IMR-90 (cell line): ENCODE measurements at regions not wholly inside any gene's neighbourhood (a gene's known extent, or its start where the extent isn't known, plus 50 kb on each side); places are given as distances from the start of the nearest gene placed in this dataset.

Source experiments
- ATAC-seq: fragments of 200-7000 bp; cut with Tn5 transposase; 2 replicates; pipeline ENCODE4 v1.9.1; 2020; ENCODE audit warnings: low read depth, mild to moderate bottlenecking, moderate library complexity
- BruUV-seq: library from RNA; stranded (reverse); fragments of 400-500 nt; replicated peaks from 2 replicates; lab custom pipeline; 2021; lab: Mats Ljungman, UMichigan
- CTCF ChIA-PET: fragments of 300-600 bp; formaldehyde crosslinking; extraction: SDS; loops from one replicate; lab custom pipeline; 2021; ENCODE audit warnings: antibody characterized with exemption; lab: Yijun Ruan, JAX
- POLR2A ChIA-PET: fragments of 300-600 bp; sonication (Branson Sonifier 250); formaldehyde crosslinking; loops from one replicate; lab custom pipeline; 2022; ENCODE audit warnings: antibody characterized with exemption; ENCODE audit not compliant: unreplicated experiment; lab: Charles Lee
- DNase-seq: peaks from one replicate; pipeline ENCODE4 v3.0.0; 2013
- H2AFZ ChIP-seq: replicated peaks from 2 replicates; pipeline ENCODE3; 2013; ENCODE audit warnings: low read length, mild to moderate bottlenecking; ENCODE audit not compliant: poor library complexity
- H2AK5ac ChIP-seq: 2 replicates; pipeline ENCODE4 v1.6.1; 2013; ENCODE audit warnings: low read depth, low read length, inconsistent platforms
- H2AK9ac ChIP-seq: replicated peaks from 2 replicates; pipeline ENCODE3; 2013; ENCODE audit warnings: mild to moderate bottlenecking, low read depth, low read length, moderate library complexity; ENCODE audit not compliant: poor library complexity
- H2BK120ac ChIP-seq: 2 replicates; pipeline ENCODE4 v1.6.1; 2013; ENCODE audit warnings: low read depth, low read length, inconsistent platforms
- H2BK15ac ChIP-seq: 3 replicates; pipeline ENCODE4 v1.6.1; 2013; ENCODE audit warnings: low read depth, low read length, inconsistent platforms
- H2BK20ac ChIP-seq: 2 replicates; pipeline ENCODE4 v1.6.1; 2013; ENCODE audit warnings: low read depth, mild to moderate bottlenecking, inconsistent platforms, low read length, moderate library complexity
- H2BK5ac ChIP-seq: 2 replicates; pipeline ENCODE4 v1.6.1; 2013; ENCODE audit warnings: mild to moderate bottlenecking, low read depth, low read length, inconsistent platforms; ENCODE audit not compliant: poor library complexity, severe bottlenecking
- H3K14ac ChIP-seq: replicated peaks from 2 replicates; pipeline ENCODE4 v1.6.1; 2013; ENCODE audit warnings: low read depth, low read length, inconsistent platforms
- H3K18ac ChIP-seq: 2 replicates; pipeline ENCODE4 v1.6.1; 2013; ENCODE audit warnings: low read depth, low read length, control low read depth
- H3K23ac ChIP-seq: 2 replicates; pipeline ENCODE4 v1.6.1; 2013; ENCODE audit warnings: low read depth, low read length, inconsistent platforms
- H3K27ac ChIP-seq: 2 replicates; pipeline ENCODE4 v1.5.1; 2013; ENCODE audit warnings: mild to moderate bottlenecking, control low read depth, low read length; ENCODE audit not compliant: insufficient read depth
- H3K27me3 ChIP-seq: 2 replicates; pipeline ENCODE4 v1.6.1; 2013; ENCODE audit warnings: low read length; ENCODE audit not compliant: control insufficient read depth, insufficient read depth
- H3K36me3 ChIP-seq: 2 replicates; pipeline ENCODE4 v1.6.1; 2013; ENCODE audit warnings: low read length, mixed read lengths; ENCODE audit not compliant: control insufficient read depth, insufficient read depth
- H3K4ac ChIP-seq: 2 replicates; pipeline ENCODE4 v1.6.1; 2013; ENCODE audit warnings: low read depth, low read length, inconsistent platforms
- H3K4me1 ChIP-seq: 2 replicates; pipeline ENCODE4 v1.6.1; 2013; ENCODE audit warnings: low read length, mixed read lengths; ENCODE audit not compliant: control insufficient read depth, insufficient read depth
- H3K4me2 ChIP-seq: 2 replicates; pipeline ENCODE4 v1.6.1; 2013; ENCODE audit warnings: low read depth, mild to moderate bottlenecking, control low read depth, low read length, moderate library complexity
- H3K4me3 ChIP-seq: 2 replicates; pipeline ENCODE4 v1.5.1; 2013; ENCODE audit warnings: low read depth, mild to moderate bottlenecking, control low read depth, low read length, moderate library complexity; ENCODE audit not compliant: insufficient read depth
- H3K56ac ChIP-seq: 2 replicates; pipeline ENCODE4 v1.6.1; 2013; ENCODE audit warnings: low read length, inconsistent platforms; ENCODE audit not compliant: insufficient read depth; ENCODE audit errors: extremely low read depth
- H3K79me1 ChIP-seq, 2 experiments: 2 replicates each; pipeline ENCODE4 v1.6.1; 2013; ENCODE audit warnings: low read length in 2 of 2, inconsistent platforms in 1 of 2, low read depth in 1 of 2
- H3K9ac ChIP-seq: 2 replicates; pipeline ENCODE4 v1.6.1; 2013; ENCODE audit warnings: low read depth, low read length, control low read depth
- H3K9me1 ChIP-seq: 2 replicates; pipeline ENCODE4 v1.6.1; 2013; ENCODE audit warnings: low read length, inconsistent platforms; ENCODE audit not compliant: insufficient read depth
- H3K9me3 ChIP-seq: 2 replicates; pipeline ENCODE4 v1.6.1; 2013; ENCODE audit warnings: low read length; ENCODE audit not compliant: control insufficient read depth, insufficient read depth
- H4K20me1 ChIP-seq: 2 replicates; pipeline ENCODE4 v1.6.1; 2013; ENCODE audit warnings: low read length, inconsistent platforms; ENCODE audit not compliant: insufficient read depth
- H4K5ac ChIP-seq: 2 replicates; pipeline ENCODE4 v1.6.1; 2013; ENCODE audit warnings: mild to moderate bottlenecking, low read depth, low read length, control low read depth
- H4K8ac ChIP-seq, 2 experiments: 2 replicates each; pipeline ENCODE4 v1.6.1; 2013; ENCODE audit warnings: low read depth in 2 of 2, low read length in 2 of 2, control low read depth in 1 of 2, inconsistent platforms in 1 of 2
- H4K91ac ChIP-seq: 2 replicates; pipeline ENCODE4 v1.6.1; 2013; ENCODE audit warnings: low read depth, low read length, inconsistent platforms; ENCODE audit not compliant: insufficient read depth
- CEBPB ChIP-seq: IDR thresholded peaks from 2 replicates; pipeline ENCODE4 v1.6.1; 2012; ENCODE audit warnings: low read depth, low read length, improper control_type of control experiment
- MAZ ChIP-seq: IDR thresholded peaks from 2 replicates; pipeline ENCODE4 v1.6.1; 2012; ENCODE audit warnings: low read depth, mild to moderate bottlenecking, low read length, improper control_type of control experiment, moderate library complexity, borderline replicate concordance
- RAD21 ChIP-seq: IDR thresholded peaks from 2 replicates; pipeline ENCODE4 v1.6.1; 2012; ENCODE audit warnings: low read length, improper control_type of control experiment
- WGBS, 2 experiments: methylation state at CpG; one replicate each; pipeline versions ENCODE4 v1.1.5 to v1.1.7; 2013; ENCODE audit warnings: missing lambda C conversion rate in 2 of 2; ENCODE audit not compliant: insufficient read length in 1 of 2; ENCODE audit errors: extremely low coverage in 2 of 2; 5-methylcytosine and 5-hydroxymethylcytosine counted together
- dilution Hi-C: fragments of 300-500 bp; cut with HindIII; formaldehyde crosslinking; loops from one replicate; pipeline ENCODE4 v1.14.3; 2018; ENCODE audit warnings: low sequenced_read_pairs; ENCODE audit not compliant: unreplicated experiment
- in situ Hi-C: fragments of 300-500 bp; cut with MboI; formaldehyde crosslinking; loops from 3 replicates; pipeline ENCODE4 v1.14.3; 2019; ENCODE audit warnings: low sequenced_read_pairs, inconsistent platforms, mixed read lengths
- intact Hi-C: fragments of 100-400 bp; cut with micrococcal nuclease; formaldehyde crosslinking; loops from 2 replicates; pipeline ENCODE4 v1.10.0; 2022
- TF ChIP-seq, protein P1 (sequence below): fragments of 150-350 bp; IDR thresholded peaks from 2 replicates; pipeline ENCODE4 v1.6.1; 2016; ENCODE audit warnings: low read depth, mild to moderate bottlenecking, low read length, moderate library complexity, borderline replicate concordance
- TF ChIP-seq, protein P2 (sequence below): fragments of 150-350 bp; IDR thresholded peaks from 2 replicates; pipeline ENCODE4 v1.6.1; 2017; ENCODE audit warnings: mild to moderate bottlenecking, antibody characterized with exemption, low read length, low read depth

DNA sequence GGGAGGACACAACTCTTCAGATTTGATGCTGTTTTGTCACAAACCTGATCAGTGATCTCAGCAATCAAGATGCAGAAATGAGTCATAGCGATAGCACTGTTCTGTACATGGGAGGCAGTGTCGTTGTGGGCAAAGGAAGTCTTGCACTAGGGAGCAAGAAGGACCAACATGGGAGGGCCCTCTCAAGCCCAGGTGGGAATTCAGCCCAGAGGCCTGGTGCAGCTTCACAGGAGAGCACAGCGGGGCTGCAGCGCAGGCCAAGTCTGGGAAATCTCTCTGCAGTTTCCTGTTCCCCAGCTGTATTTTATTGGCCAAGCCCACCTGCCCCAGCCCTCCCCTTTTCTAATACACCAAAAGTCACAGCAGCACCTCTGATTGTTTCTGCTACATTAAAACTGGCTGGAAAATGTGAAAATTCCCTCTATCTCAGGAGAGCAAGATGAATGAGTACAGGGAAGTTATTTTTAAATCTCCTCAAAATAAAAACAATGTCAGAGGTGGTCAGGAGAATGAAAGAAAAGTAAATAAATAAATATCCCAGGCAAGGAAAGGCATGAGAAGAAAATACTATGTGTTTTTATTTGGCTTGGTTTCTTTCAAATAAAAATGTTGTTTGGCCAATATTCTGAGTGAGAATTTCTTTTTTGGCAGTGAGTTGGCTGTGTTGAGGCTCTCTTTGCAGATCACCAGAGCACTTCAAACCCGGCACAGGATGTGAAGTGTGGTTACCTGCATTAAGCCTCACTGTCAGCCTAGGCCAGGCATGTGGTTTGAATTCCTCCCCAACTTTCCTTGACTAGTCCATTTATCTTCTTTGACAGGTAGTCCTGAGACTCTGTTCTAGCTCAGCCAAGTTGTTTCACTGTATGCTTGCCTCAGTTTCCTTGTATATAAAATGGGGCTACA is 422.1 kb downstream of the PLPP3 start:
- H3K4me3 ChIP-seq, result no peak overlapping the region
- no peak overlapping the region for H3K14ac ChIP-seq
- H2BK20ac ChIP-seq, result no peak overlapping the region
- no peak overlapping the region for H2BK5ac ChIP-seq
- no peaks in the 10 kb centered on the region for H4K20me1 ChIP-seq
- no peaks in the 10 kb centered on the region; the same call in 1 of the 2 replicates for H3K4me1 ChIP-seq
- H3K9me3 ChIP-seq, result no peaks in the 10 kb centered on the region
- in situ Hi-C loops (no loop called here), dilution Hi-C loops (no loop called here), intact Hi-C loops (no loop called here)
- H3K79me1 ChIP-seq, result no peaks in the 10 kb centered on the region
- H2AK9ac ChIP-seq, result no peak overlapping the region
- no peak for DNase-seq
- no peak for ATAC-seq
- POLR2A ChIA-PET, result no interaction called here
- H3K9me1 ChIP-seq, result no peaks in the 10 kb centered on the region
- no peak overlapping the region for H3K9ac ChIP-seq
- H3K56ac ChIP-seq, result no peak overlapping the region
- no peak overlapping the region for H3K27ac ChIP-seq
- no peak overlapping the region for H2BK15ac ChIP-seq
- H4K91ac ChIP-seq, result no peak overlapping the region
- H2BK120ac ChIP-seq, result no peak overlapping the region
- BruUV-seq, result no TSS peak
- H3K27me3 ChIP-seq, result no peaks in the 10 kb centered on the region
- H3K23ac ChIP-seq, result no peak overlapping the region
- CTCF ChIA-PET, result no interaction called here
- H3K18ac ChIP-seq, result no peak overlapping the region
- no peak overlapping the region for H2AFZ ChIP-seq
- TF ChIP-seq CEBPB (no peak), RAD21 (no peak), MAZ (no peak)
- TF ChIP-seq, protein P1, sequence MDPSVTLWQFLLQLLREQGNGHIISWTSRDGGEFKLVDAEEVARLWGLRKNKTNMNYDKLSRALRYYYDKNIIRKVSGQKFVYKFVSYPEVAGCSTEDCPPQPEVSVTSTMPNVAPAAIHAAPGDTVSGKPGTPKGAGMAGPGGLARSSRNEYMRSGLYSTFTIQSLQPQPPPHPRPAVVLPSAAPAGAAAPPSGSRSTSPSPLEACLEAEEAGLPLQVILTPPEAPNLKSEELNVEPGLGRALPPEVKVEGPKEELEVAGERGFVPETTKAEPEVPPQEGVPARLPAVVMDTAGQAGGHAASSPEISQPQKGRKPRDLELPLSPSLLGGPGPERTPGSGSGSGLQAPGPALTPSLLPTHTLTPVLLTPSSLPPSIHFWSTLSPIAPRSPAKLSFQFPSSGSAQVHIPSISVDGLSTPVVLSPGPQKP, result no peak
- TF ChIP-seq, protein P2, sequence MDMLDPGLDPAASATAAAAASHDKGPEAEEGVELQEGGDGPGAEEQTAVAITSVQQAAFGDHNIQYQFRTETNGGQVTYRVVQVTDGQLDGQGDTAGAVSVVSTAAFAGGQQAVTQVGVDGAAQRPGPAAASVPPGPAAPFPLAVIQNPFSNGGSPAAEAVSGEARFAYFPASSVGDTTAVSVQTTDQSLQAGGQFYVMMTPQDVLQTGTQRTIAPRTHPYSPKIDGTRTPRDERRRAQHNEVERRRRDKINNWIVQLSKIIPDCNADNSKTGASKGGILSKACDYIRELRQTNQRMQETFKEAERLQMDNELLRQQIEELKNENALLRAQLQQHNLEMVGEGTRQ, result no peak
- no peak overlapping the region for H4K5ac ChIP-seq
- no peak overlapping the region for H3K4me2 ChIP-seq
- H3K36me3 ChIP-seq, result no peaks in the 10 kb centered on the region
- H4K8ac ChIP-seq, result no peak overlapping the region
- 90% methylated on average over 2 of the region's 5 CpGs; no CpG with 5 or more reads in 1 of the 2 experiments for WGBS, 2 experiments
- no peak overlapping the region for H2AK5ac ChIP-seq
- no peak overlapping the region for H3K4ac ChIP-seq
